HEK293 (cell line): ENCODE measurements at regions not wholly inside any gene's neighbourhood (a gene's known extent, or its start where the extent isn't known, plus 50 kb on each side); places are given as distances from the start of the nearest gene placed in this dataset.

Source experiments
- CTCF ChIA-PET: fragments of 350-600 bp; formaldehyde crosslinking; extraction: SDS; loops from one replicate; lab custom pipeline; 2021; ENCODE audit warnings: antibody characterized with exemption; lab: Yijun Ruan, JAX
- POLR2A ChIA-PET: fragments of 300-600 bp; formaldehyde crosslinking; extraction: SDS; loops from one replicate; lab custom pipeline; 2020; ENCODE audit warnings: antibody characterized with exemption, inconsistent platforms; lab: Yijun Ruan, JAX
- H3K27ac ChIP-seq: fragments of 200-500 bp; sonication (Bioruptor generic); 2 replicates; pipeline ENCODE4 v1.5.1; 2014; ENCODE audit warnings: low read depth, low read length, control low read depth, inconsistent platforms; ENCODE audit errors: extremely low read depth
- H3K36me3 ChIP-seq, 2 experiments: fragments of 200-500 bp in 1 of 2; sonication (Bioruptor generic) in 1 of 2; 1 replicate in 1 of 2; 2 replicates in 1 of 2; pipeline ENCODE4 v1.5.1; 2014 to 2017; ENCODE audit warnings: inconsistent platforms in 2 of 2, low read length in 2 of 2; ENCODE audit not compliant: control insufficient read depth in 2 of 2, insufficient read depth in 1 of 2
- H3K4me1 ChIP-seq: fragments of 200-500 bp; sonication (Bioruptor generic); 2 replicates; pipeline ENCODE4 v1.5.1; 2014; ENCODE audit warnings: mild to moderate bottlenecking, low read length, inconsistent platforms; ENCODE audit not compliant: control insufficient read depth, insufficient read depth
- H3K4me3 ChIP-seq: 2 replicates; pipeline ENCODE4 v1.5.1; 2011; ENCODE audit warnings: low read depth, mild to moderate bottlenecking, control low read depth, low read length, moderate library complexity
- H3K9me3 ChIP-seq: fragments of 200-500 bp; sonication (Bioruptor generic); 2 replicates; pipeline ENCODE4 v1.5.1; 2014; ENCODE audit warnings: low read depth, low read length, inconsistent platforms; ENCODE audit not compliant: control insufficient read depth, insufficient read depth
- GLIS2 ChIP-seq: fragments of 450-650 bp; formaldehyde crosslinking; IDR thresholded peaks from 2 replicates; pipeline ENCODE4 v1.5.1; 2016; ENCODE audit warnings: missing biosample characterization, missing genetic modification characterization
- KLF17 ChIP-seq: fragments of 450-650 bp; formaldehyde crosslinking; IDR thresholded peaks from 2 replicates; pipeline ENCODE4 v1.5.1; 2016; ENCODE audit warnings: missing biosample characterization, missing genetic modification characterization
- PRDM4 ChIP-seq: fragments of 450-650 bp; formaldehyde crosslinking; IDR thresholded peaks from 2 replicates; pipeline ENCODE4 v1.5.1; 2017; ENCODE audit warnings: missing biosample characterization, missing genetic modification characterization
- SETDB1 ChIP-seq: IDR thresholded peaks from one replicate; pipeline ENCODE4 v1.6.1; 2017; ENCODE audit warnings: mild to moderate bottlenecking, low read length, moderate library complexity, mixed read lengths; ENCODE audit not compliant: insufficient read length
- SP3 ChIP-seq: fragments of 450-650 bp; formaldehyde crosslinking; IDR thresholded peaks from 2 replicates; pipeline ENCODE4 v1.5.1; 2016; ENCODE audit warnings: missing biosample characterization, missing genetic modification characterization
- WT1 ChIP-seq: fragments of 450-650 bp; formaldehyde crosslinking; IDR thresholded peaks from 2 replicates; pipeline ENCODE4 v1.5.1; 2016; ENCODE audit warnings: missing biosample characterization, missing genetic modification characterization
- ZNF112 ChIP-seq: fragments of 450-650 bp; formaldehyde crosslinking; IDR thresholded peaks from 2 replicates; pipeline ENCODE4 v1.5.0; 2017; ENCODE audit warnings: missing biosample characterization, missing genetic modification characterization
- ZNF155 ChIP-seq: fragments of 450-650 bp; formaldehyde crosslinking; IDR thresholded peaks from 2 replicates; pipeline ENCODE4 v1.5.1; 2016; ENCODE audit warnings: missing biosample characterization, missing genetic modification characterization
- ZNF214 ChIP-seq: fragments of 450-650 bp; formaldehyde crosslinking; IDR thresholded peaks from 2 replicates; pipeline ENCODE4 v1.5.1; 2017; ENCODE audit warnings: missing biosample characterization, mild to moderate bottlenecking, missing genetic modification characterization, borderline replicate concordance
- ZNF239 ChIP-seq: fragments of 450-650 bp; formaldehyde crosslinking; IDR thresholded peaks from 2 replicates; pipeline ENCODE4 v1.5.1; 2016; ENCODE audit warnings: missing biosample characterization, missing genetic modification characterization
- ZNF248 ChIP-seq: fragments of 450-650 bp; formaldehyde crosslinking; IDR thresholded peaks from 2 replicates; pipeline ENCODE4 v1.5.1; 2017; ENCODE audit warnings: missing biosample characterization, missing genetic modification characterization
- ZNF335 ChIP-seq: fragments of 450-650 bp; formaldehyde crosslinking; conservative IDR thresholded peaks from 2 replicates; pipeline ENCODE4 v1.5.1; 2016; ENCODE audit warnings: missing biosample characterization, missing genetic modification characterization
- ZNF416 ChIP-seq: fragments of 450-650 bp; formaldehyde crosslinking; IDR thresholded peaks from 2 replicates; pipeline ENCODE4 v1.5.1; 2016; ENCODE audit warnings: missing biosample characterization, missing genetic modification characterization
- ZNF518A ChIP-seq: fragments of 450-650 bp; formaldehyde crosslinking; conservative IDR thresholded peaks from 2 replicates; pipeline ENCODE4 v1.5.1; 2016; ENCODE audit warnings: low read depth, missing biosample characterization, missing genetic modification characterization
- ZNF530 ChIP-seq: fragments of 450-650 bp; formaldehyde crosslinking; IDR thresholded peaks from 2 replicates; pipeline ENCODE4 v1.5.1; 2016; ENCODE audit warnings: low read depth, missing biosample characterization, missing genetic modification characterization
- ZNF571 ChIP-seq: fragments of 450-650 bp; formaldehyde crosslinking; IDR thresholded peaks from 2 replicates; pipeline ENCODE4 v1.5.0; 2017; ENCODE audit warnings: missing biosample characterization, missing genetic modification characterization
- ZNF639 ChIP-seq: fragments of 450-650 bp; formaldehyde crosslinking; IDR thresholded peaks from 2 replicates; pipeline ENCODE4 v1.5.1; 2016; ENCODE audit warnings: missing biosample characterization, missing genetic modification characterization
- ZNF747 ChIP-seq: fragments of 450-650 bp; formaldehyde crosslinking; IDR thresholded peaks from 2 replicates; pipeline ENCODE4 v1.5.1; 2016; ENCODE audit warnings: missing biosample characterization, missing genetic modification characterization
- ZNF785 ChIP-seq: fragments of 450-650 bp; formaldehyde crosslinking; IDR thresholded peaks from 2 replicates; pipeline ENCODE4 v1.5.1; 2016; ENCODE audit warnings: missing biosample characterization, missing genetic modification characterization

GRCh38 chr7:22655781-22656180, 71.2 kb upstream of the IL6 start:
- CTCF ChIA-PET: interaction anchor here (0.7 kb wide), 2 partner anchors 21 to 58 kb away, joined by 3 read pairs; no protein-coding TSS in a partner anchor
- POLR2A ChIA-PET: no interaction called here

More at GRCh38 chr7:22655781-22656180, 71.2 kb upstream of the IL6 start:
- no peak overlapping the region for H3K4me3 ChIP-seq
- H3K27ac ChIP-seq: no peak overlapping the region
- no peaks in the 10 kb centered on the region for H3K36me3 ChIP-seq
- H3K4me1 ChIP-seq: no peaks in the 10 kb centered on the region
- TF ChIP-seq ZNF747 (tag by site-specific recombination) (no peak), ZNF518A (tag by site-specific recombination) (no peak), ZNF112 (tag by site-specific recombination) (no peak), SETDB1 (no peak), ZNF239 (no peak), WT1 (tag by site-specific recombination) (no peak), ZNF785 (tag by site-specific recombination) (no peak), PRDM4 (tag by site-specific recombination) (no peak), ZNF639 (tag by site-specific recombination) (no peak), ZNF571 (tag by site-specific recombination) (no peak), GLIS2 (tag by site-specific recombination) (no peak), ZNF155 (tag by site-specific recombination) (no peak), ZNF416 (tag by site-specific recombination) (no peak), SP3 (no peak), ZNF530 (no peak), ZNF214 (tag by site-specific recombination) (no peak), ZNF335 (tag by site-specific recombination) (no peak), ZNF248 (tag by site-specific recombination) (no peak), KLF17 (tag by site-specific recombination) (no peak)
- H3K9me3 ChIP-seq: no peaks in the 10 kb centered on the region
